MM.1S (cell line): ENCODE measurements at regions not wholly inside any gene's neighbourhood (a gene's known extent, or its start where the extent isn't known, plus 50 kb on each side); places are given as distances from the start of the nearest gene placed in this dataset.

ENCODE experiments used
- DNase-seq: peaks from one replicate; pipeline ENCODE4 v3.0.0-alpha.2; 2015
- H2AFZ ChIP-seq: fragments of 300-600 bp; sonication (generic); 2 replicates; pipeline ENCODE4 v1.6.0; 2016; ENCODE audit warnings: antibody characterized with exemption, low read length
- H3F3A ChIP-seq: fragments of 300-600 bp; sonication (generic); 2 replicates; pipeline ENCODE4 v1.6.1; 2016; ENCODE audit warnings: mild to moderate bottlenecking, antibody characterized with exemption, low read length, moderate library complexity, mixed read lengths; ENCODE audit not compliant: insufficient read depth
- H3K27ac ChIP-seq: fragments of 300-600 bp; sonication (generic); 2 replicates; pipeline ENCODE4 v1.5.1; 2016; ENCODE audit warnings: mild to moderate bottlenecking, low read length
- H3K27me3 ChIP-seq: fragments of 300-600 bp; sonication (generic); replicated peaks from 2 replicates; pipeline ENCODE4 v1.6.0; 2016; ENCODE audit warnings: low read length; ENCODE audit not compliant: insufficient read depth
- H3K36me3 ChIP-seq: fragments of 300-600 bp; sonication (generic); replicated peaks from 2 replicates; pipeline ENCODE4 v1.6.1; 2016; ENCODE audit warnings: mild to moderate bottlenecking, low read length, mixed read lengths; ENCODE audit not compliant: insufficient read depth
- H3K4me1 ChIP-seq: fragments of 300-600 bp; sonication (generic); 2 replicates; pipeline ENCODE4 v1.6.1; 2016; ENCODE audit warnings: low read length, mixed read lengths
- H3K4me2 ChIP-seq: fragments of 300-600 bp; sonication (generic); 2 replicates; pipeline ENCODE4 v1.6.0; 2016; ENCODE audit warnings: low read depth, low read length
- H3K4me3 ChIP-seq: fragments of 300-600 bp; sonication (generic); 2 replicates; pipeline ENCODE4 v1.5.1; 2016; ENCODE audit warnings: low read length, mixed read lengths
- H3K79me2 ChIP-seq: fragments of 300-600 bp; sonication (generic); 2 replicates; pipeline ENCODE4 v1.6.1; 2016; ENCODE audit warnings: mixed run types, low read length, mixed read lengths
- H3K9ac ChIP-seq: fragments of 300-600 bp; sonication (generic); 2 replicates; pipeline ENCODE4 v1.6.1; 2016; ENCODE audit warnings: low read length, mixed read lengths
- H3K9me2 ChIP-seq: fragments of 300-600 bp; sonication (generic); replicated peaks from 2 replicates; pipeline ENCODE4 v1.6.1; 2016; ENCODE audit warnings: mild to moderate bottlenecking, low read length, mixed read lengths; ENCODE audit not compliant: insufficient read depth
- H3K9me3 ChIP-seq: fragments of 300-600 bp; sonication (generic); replicated peaks from 2 replicates; pipeline ENCODE4 v1.6.1; 2016; ENCODE audit warnings: mild to moderate bottlenecking, low read length, mixed read lengths; ENCODE audit not compliant: insufficient read depth
- H4K20me1 ChIP-seq: fragments of 300-600 bp; sonication (generic); 2 replicates; pipeline ENCODE4 v1.6.1; 2016; ENCODE audit warnings: mild to moderate bottlenecking, low read length, moderate library complexity, mixed read lengths; ENCODE audit not compliant: insufficient read depth
- EZH2 ChIP-seq: fragments of 300-600 bp; sonication (generic); optimal IDR thresholded peaks from 2 replicates; pipeline ENCODE3; 2017; ENCODE audit warnings: low read depth, mild to moderate bottlenecking, antibody characterized with exemption, low read length, mixed read lengths
- EZH2phosphoT487 ChIP-seq: fragments of 300-600 bp; sonication (generic); IDR thresholded peaks from 2 replicates; pipeline ENCODE4 v1.6.1; 2018; ENCODE audit warnings: antibody characterized with exemption, low read length
- TF ChIP-seq, protein P1 (sequence below): fragments of 300-600 bp; sonication (generic); IDR thresholded peaks from 2 replicates; pipeline ENCODE4 v1.5.1; 2016; ENCODE audit warnings: antibody characterized with exemption, low read length, mixed read lengths

DNA sequence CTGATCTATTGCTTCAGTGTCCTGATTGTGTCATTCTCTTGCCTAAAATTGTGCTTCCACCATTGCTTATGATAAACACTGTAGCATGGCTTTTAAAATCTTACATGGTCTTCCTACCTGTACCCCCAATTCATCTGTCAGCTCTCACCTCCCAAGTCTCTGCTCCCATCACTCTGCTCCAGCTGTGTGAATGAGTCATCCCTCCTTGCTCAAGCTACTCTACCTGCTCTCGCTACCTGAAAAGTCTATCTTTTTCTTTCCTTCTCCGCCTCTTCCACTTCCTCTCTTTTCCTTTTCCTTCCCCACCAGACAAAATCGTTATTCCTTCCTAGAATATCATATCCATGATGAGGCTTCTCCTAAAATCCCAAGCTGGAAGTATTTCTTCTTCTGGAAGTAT is 341.7 kb downstream of the PRELID2 start:
- no peak for TF ChIP-seq EZH2phosphoT487
- TF ChIP-seq, protein P1, sequence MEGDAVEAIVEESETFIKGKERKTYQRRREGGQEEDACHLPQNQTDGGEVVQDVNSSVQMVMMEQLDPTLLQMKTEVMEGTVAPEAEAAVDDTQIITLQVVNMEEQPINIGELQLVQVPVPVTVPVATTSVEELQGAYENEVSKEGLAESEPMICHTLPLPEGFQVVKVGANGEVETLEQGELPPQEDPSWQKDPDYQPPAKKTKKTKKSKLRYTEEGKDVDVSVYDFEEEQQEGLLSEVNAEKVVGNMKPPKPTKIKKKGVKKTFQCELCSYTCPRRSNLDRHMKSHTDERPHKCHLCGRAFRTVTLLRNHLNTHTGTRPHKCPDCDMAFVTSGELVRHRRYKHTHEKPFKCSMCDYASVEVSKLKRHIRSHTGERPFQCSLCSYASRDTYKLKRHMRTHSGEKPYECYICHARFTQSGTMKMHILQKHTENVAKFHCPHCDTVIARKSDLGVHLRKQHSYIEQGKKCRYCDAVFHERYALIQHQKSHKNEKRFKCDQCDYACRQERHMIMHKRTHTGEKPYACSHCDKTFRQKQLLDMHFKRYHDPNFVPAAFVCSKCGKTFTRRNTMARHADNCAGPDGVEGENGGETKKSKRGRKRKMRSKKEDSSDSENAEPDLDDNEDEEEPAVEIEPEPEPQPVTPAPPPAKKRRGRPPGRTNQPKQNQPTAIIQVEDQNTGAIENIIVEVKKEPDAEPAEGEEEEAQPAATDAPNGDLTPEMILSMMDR: no peak
- TF ChIP-seq EZH2: no peak

GRCh38 chr5:145489516-145489915 is 345.6 kb downstream of the PRELID2 start:
- Histone ChIP-seq H3K4me3 (no peak overlapping the region), H3K79me2 (no peaks in the 10 kb centered on the region), H4K20me1 (no peaks in the 10 kb centered on the region), H3F3A (no peaks in the 10 kb centered on the region), H2AFZ (no peak overlapping the region), H3K9me2 (no peaks in the 10 kb centered on the region), H3K27me3 (no peaks in the 10 kb centered on the region), H3K4me2 (peak overlapping the region; percentile 28; the same call in 1 of the 2 replicates), H3K9me3 (no peaks in the 10 kb centered on the region), H3K27ac (no peak overlapping the region), H3K9ac (no peak overlapping the region), H3K4me1 (peaks cover 15% of the 10 kb centered on the region), H3K36me3 (no peaks in the 10 kb centered on the region)
- TF ChIP-seq EZH2phosphoT487 (no peak), EZH2 (no peak)
- TF ChIP-seq, protein P1: no peak
- no peak for DNase-seq

More for the DNA sequence above, 341.7 kb downstream of the PRELID2 start:
- H3K27ac ChIP-seq: no peak overlapping the region
- no peak overlapping the region for H3K4me3 ChIP-seq
- H3K9ac ChIP-seq: no peak overlapping the region
- no peak overlapping the region for H3K4me2 ChIP-seq
- H4K20me1 ChIP-seq: no peaks in the 10 kb centered on the region
- no peaks in the 10 kb centered on the region for H3K9me2 ChIP-seq
- no peaks in the 10 kb centered on the region for H3K27me3 ChIP-seq
- H3K4me1 ChIP-seq: peaks cover 15% of the 10 kb centered on the region
- H3K9me3 ChIP-seq: no peaks in the 10 kb centered on the region
- no peak overlapping the region for H2AFZ ChIP-seq
- H3F3A ChIP-seq: no peaks in the 10 kb centered on the region
- no peaks in the 10 kb centered on the region for H3K36me3 ChIP-seq
- DNase-seq: no peak
- no peaks in the 10 kb centered on the region for H3K79me2 ChIP-seq

DNA sequence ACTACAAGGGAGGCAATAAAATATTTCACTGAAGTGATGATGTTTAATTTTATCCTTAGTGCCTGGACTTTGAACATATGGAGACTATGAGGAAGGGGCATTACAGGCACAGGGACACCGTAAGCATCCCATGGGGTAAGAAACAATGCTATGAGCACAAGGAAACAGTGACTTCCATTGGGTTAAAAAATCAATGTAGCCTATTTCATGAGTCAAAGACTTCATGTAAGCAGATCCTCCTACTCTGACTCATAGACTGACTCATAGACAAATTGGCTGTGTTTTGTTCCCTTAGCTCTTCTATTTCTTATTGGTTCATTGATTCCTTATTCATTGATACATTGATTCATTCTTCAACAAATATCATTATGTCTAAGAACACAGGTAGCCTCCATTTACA is 351.0 kb downstream of the PRELID2 start:
- Histone ChIP-seq H3K79me2 (no peaks in the 10 kb centered on the region), H2AFZ (no peak overlapping the region), H3K4me2 (no peak overlapping the region), H3K27ac (no peak overlapping the region), H3K36me3 (no peaks in the 10 kb centered on the region), H4K20me1 (no peaks in the 10 kb centered on the region), H3F3A (no peaks in the 10 kb centered on the region), H3K27me3 (no peaks in the 10 kb centered on the region), H3K4me3 (no peak overlapping the region), H3K9me2 (no peaks in the 10 kb centered on the region), H3K4me1 (peaks cover under 1% of the 10 kb centered on the region; the same call in 1 of the 2 replicates), H3K9me3 (no peaks in the 10 kb centered on the region), H3K9ac (no peak overlapping the region)
- TF ChIP-seq EZH2phosphoT487 (no peak), EZH2 (no peak)
- TF ChIP-seq, protein P1: no peak
- no peak for DNase-seq
